Omental fat pad (tissue), 3 donors: ENCODE measurements at regions not wholly inside any gene's neighbourhood (a gene's known extent, or its start where the extent isn't known, plus 50 kb on each side); places are given as distances from the start of the nearest gene placed in this dataset.

Experiments
- ATAC-seq: fragments of 150-250 bp; one replicate; pipeline ENCODE4 v1.9.1; 2016; ENCODE audit warnings: mild to moderate bottlenecking, moderate library complexity; ENCODE audit not compliant: low FRiP score
- DNase-seq: peaks from one replicate; pipeline ENCODE4 v3.0.0-alpha.2; 2019; ENCODE audit warnings: low spot score
- CTCF ChIP-seq, 3 donors: fragments of 450-650 bp; IDR thresholded peaks; one replicate each; pipeline ENCODE4 v1.5.1; 2016 to 2017; ENCODE audit warnings: antibody characterized with exemption in 3 of 3, mild to moderate bottlenecking in 3 of 3, moderate library complexity in 2 of 3

DNA sequence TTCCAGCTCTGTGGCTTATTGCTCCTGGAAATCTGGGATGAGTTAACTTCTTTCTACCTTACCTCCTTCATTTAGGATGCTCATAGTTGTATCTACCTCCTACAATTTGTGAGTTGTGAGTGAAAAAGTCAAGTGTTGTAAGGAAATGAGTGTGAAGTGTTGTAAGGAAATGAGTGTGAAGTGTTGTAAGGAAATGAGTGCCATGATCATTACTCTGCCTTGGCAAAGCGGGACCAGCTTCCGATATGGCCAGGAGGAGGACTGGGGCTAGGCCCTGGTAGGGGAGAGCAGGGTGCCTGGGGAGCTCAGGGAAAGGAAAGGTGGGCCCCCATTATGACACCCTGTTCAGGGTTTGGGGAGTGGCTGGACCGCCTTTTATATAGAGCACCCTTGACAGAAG is 435.2 kb downstream of the FGF9 start:
- ATAC-seq (no peak), DNase-seq (no peak)
- TF ChIP-seq CTCF (IDR thresholded peaks at IDR 0.05): no peak

- TF ChIP-seq CTCF (IDR thresholded peaks at IDR 0.05): no peak
- ATAC-seq (no peak), DNase-seq (no peak)
These were observed 436.7 kb downstream of the FGF9 start for GRCh38 chr13:22107549-22107948.

DNA sequence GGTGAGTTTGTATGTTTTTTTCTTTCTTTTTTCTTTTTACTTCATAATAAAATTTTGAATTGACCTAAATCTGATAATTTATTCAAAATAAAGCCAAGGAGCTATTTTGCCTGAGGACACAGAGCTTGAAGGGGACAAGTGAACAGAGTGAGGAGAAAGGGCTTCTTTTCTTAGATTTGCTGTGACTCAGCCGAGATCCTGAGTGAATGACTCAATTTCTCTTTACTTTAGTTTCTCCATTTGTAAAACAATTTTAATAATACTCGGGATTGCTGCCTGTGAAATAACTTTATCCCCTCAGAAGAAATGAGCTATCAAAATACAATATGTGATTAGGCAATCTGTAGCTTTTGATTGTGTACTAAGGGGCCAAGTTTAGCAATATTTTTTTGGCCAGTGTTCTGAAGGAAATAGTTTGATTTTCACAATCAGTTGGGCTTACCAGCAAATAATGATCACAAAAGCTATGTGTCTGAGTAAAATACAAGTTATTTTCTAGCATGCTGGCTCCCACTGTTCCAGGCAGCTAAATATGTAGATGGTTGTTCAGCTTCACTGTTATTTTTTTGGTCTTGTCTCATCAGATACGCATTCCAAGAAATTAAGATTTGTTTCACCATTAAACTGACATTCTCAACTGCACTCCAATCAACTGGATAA is 437.5 kb downstream of the FGF9 start:
- no peak for DNase-seq
- peak; percentile 63 for ATAC-seq
- TF ChIP-seq CTCF (IDR thresholded peaks at IDR 0.05): no peak

DNA sequence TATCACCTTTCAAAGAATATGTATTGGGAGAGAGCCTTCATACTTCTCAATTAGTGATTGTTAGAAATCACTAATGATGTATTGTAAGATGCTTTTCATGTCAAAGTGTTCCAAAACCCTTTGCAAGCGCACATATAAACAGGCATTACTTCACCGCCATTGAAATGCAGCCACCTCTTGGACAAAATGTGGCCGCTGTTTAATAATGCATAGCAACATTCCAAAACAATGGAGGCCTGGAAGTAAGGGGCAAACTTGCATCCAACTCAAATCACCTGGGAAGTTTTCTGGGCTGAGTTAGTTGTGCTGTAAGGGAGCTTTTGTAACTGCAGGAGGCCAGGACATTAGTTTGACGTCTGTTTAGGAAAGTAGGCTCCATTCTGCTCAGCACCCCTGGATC is 438.1 kb downstream of the FGF9 start:
- ATAC-seq (no peak), DNase-seq (no peak)
- no peak for TF ChIP-seq CTCF (IDR thresholded peaks at IDR 0.05)

DNA sequence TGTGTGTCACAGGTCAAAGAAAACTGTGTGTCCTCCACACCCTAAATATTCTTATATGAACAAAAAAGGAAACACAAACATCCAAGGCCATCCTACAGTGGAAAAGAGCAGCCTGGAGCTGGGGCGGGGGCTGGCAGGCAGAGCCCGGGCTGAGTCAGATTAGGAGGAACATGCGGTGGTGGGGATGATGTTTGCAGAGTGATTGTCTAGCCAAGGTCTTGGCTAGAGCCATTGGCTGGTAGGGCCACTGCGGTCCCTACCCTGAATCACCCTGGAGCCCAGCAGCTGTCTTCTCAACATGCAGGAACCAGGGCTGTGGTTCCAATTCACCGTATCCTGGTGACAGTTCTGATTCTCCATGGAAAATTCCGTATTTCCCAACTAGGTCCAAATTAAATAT is 439.5 kb downstream of the FGF9 start:
- DNase-seq (no peak), ATAC-seq (no peak)
- no peak for TF ChIP-seq CTCF (IDR thresholded peaks at IDR 0.05)

- ATAC-seq: no peak
- DNase-seq: no peak
- no peak for TF ChIP-seq CTCF (IDR thresholded peaks at IDR 0.05)
These were observed 440.4 kb downstream of the FGF9 start for GRCh38 chr13:22111152-22111783.

DNA sequence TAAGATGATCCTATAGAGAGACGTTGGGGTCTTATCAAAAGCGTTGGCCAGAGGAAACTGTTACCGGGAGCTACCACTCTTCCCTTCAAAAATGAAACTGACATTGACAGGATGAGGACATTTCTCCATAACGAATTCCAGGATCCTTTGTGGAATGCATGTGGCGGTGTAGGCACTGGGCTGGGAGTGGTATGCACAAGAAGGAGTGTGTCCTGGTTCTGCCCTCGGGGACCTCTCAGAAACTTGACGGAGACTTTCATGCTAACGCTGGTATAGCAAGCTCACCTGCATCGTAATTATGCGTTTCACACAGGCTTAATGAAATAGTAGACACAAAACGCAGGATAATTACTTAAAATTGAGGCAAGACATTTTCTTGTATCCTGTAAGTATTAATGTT is 441.1 kb downstream of the FGF9 start:
- DNase-seq: no peak
- no peak for ATAC-seq
- TF ChIP-seq CTCF (IDR thresholded peaks at IDR 0.05): no peak
